Lung (tissue), 11 donors: ENCODE measurements at regions not wholly inside any gene's neighbourhood (a gene's known extent, or its start where the extent isn't known, plus 50 kb on each side); places are given as distances from the start of the nearest gene placed in this dataset.

ENCODE experiments used
- ATAC-seq: fragments of 200-7000 bp; cut with Tn5 transposase; one replicate; pipeline ENCODE4 v1.9.1; 2020; ENCODE audit warnings: moderate number of reproducible peaks; ENCODE audit not compliant: insufficient read depth, low FRiP score
- DNase-seq, 3 donors: peaks; one replicate each; pipeline ENCODE4 v3.0.0-alpha.2; 2013 to 2017
- H3K27ac ChIP-seq, 2 donors: one replicate each; pipeline ENCODE4 v1.5.1; 2013; ENCODE audit warnings: mild to moderate bottlenecking in 2 of 2, moderate library complexity in 2 of 2, control low read depth in 1 of 2, inconsistent platforms in 1 of 2, low read depth in 1 of 2, low read length in 1 of 2
- H3K27me3 ChIP-seq, 3 donors: one replicate each; pipeline ENCODE4 v1.5.1; 2013; ENCODE audit warnings: low read length in 2 of 3; ENCODE audit not compliant: control insufficient read depth in 3 of 3, insufficient read depth in 3 of 3
- H3K36me3 ChIP-seq, 4 donors: one replicate each; pipeline ENCODE4 v1.5.1; 2013; ENCODE audit warnings: low read length in 4 of 4, mild to moderate bottlenecking in 1 of 4, moderate library complexity in 1 of 4; ENCODE audit not compliant: control insufficient read depth in 4 of 4, insufficient read depth in 4 of 4
- H3K4me1 ChIP-seq, 5 donors: one replicate each; pipeline ENCODE4 v1.5.1; 2013; ENCODE audit warnings: low read length in 5 of 5, mild to moderate bottlenecking in 2 of 5, moderate library complexity in 1 of 5; ENCODE audit not compliant: control insufficient read depth in 5 of 5, insufficient read depth in 5 of 5
- H3K4me3 ChIP-seq: one replicate; pipeline ENCODE4 v1.5.1; 2013; ENCODE audit warnings: mild to moderate bottlenecking, control low read depth, moderate library complexity
- H3K9ac ChIP-seq, 2 donors: one replicate each; pipeline ENCODE4 v1.5.1; 2013; ENCODE audit warnings: low read length in 2 of 2, control low read depth in 1 of 2; ENCODE audit not compliant: insufficient read depth in 1 of 2
- H3K9me3 ChIP-seq, 4 donors: one replicate each; pipeline ENCODE4 v1.5.1; 2013; ENCODE audit warnings: low read length in 3 of 4, mild to moderate bottlenecking in 1 of 4, moderate library complexity in 1 of 4; ENCODE audit not compliant: control insufficient read depth in 4 of 4, insufficient read depth in 3 of 4
- WGBS, 2 donors: extraction: QIAGEN DNeasy Blood & Tissue Kit; methylation state at CpG; one replicate each; pipeline ENCODE4 v1.1.7; 2013; 5-methylcytosine and 5-hydroxymethylcytosine counted together
- TF ChIP-seq, protein P1 (sequence below): IDR thresholded peaks from 2 replicates; pipeline ENCODE4 v1.5.1; 2012; ENCODE audit warnings: mild to moderate bottlenecking; ENCODE audit errors: control extremely low read depth, extremely low read depth
- donor health status: control.
- donor health status: control.
- donor health status: Bipolar disorder and iron deficiency.
- donor health status: healthy.
- donor health status: DM: yes; HTN: yes; CAD: no.

DNA sequence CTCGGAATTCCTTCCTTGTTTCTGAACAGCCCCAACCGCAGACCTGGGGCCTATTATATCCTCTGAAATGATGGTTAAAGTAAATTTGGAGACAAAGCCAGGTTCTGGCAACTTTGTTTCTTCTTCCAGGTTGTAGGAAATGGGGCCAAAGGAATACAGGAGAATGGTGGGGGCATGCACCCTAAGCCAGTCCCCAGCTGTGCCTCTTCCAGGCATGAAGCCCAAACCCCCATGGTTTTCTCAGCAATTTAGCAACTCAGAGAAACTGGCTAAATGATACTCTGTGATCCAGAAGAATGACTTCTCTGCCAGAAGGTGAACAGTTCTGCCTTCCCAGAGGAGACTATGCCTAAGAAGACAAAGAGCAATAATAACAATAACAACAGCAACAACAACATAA is 635.0 kb upstream of the FANCL start:
- H3K4me1 ChIP-seq, result no peaks in the 10 kb centered on the region
- TF ChIP-seq, protein P1, sequence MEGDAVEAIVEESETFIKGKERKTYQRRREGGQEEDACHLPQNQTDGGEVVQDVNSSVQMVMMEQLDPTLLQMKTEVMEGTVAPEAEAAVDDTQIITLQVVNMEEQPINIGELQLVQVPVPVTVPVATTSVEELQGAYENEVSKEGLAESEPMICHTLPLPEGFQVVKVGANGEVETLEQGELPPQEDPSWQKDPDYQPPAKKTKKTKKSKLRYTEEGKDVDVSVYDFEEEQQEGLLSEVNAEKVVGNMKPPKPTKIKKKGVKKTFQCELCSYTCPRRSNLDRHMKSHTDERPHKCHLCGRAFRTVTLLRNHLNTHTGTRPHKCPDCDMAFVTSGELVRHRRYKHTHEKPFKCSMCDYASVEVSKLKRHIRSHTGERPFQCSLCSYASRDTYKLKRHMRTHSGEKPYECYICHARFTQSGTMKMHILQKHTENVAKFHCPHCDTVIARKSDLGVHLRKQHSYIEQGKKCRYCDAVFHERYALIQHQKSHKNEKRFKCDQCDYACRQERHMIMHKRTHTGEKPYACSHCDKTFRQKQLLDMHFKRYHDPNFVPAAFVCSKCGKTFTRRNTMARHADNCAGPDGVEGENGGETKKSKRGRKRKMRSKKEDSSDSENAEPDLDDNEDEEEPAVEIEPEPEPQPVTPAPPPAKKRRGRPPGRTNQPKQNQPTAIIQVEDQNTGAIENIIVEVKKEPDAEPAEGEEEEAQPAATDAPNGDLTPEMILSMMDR, result no peak
- H3K27ac ChIP-seq, result no peak overlapping the region
- H3K9ac ChIP-seq, result no peak overlapping the region
- H3K4me3 ChIP-seq, result no peak overlapping the region
- WGBS, 2 donors, result 94 to 98% methylated on average over 2 of the region's 2 CpGs
- H3K27me3 ChIP-seq, result no peaks in the 10 kb centered on the region
- ATAC-seq (no peak), DNase-seq (no peak)
- H3K9me3 ChIP-seq, result no peaks in the 10 kb centered on the region
- no peaks in the 10 kb centered on the region for H3K36me3 ChIP-seq

DNA sequence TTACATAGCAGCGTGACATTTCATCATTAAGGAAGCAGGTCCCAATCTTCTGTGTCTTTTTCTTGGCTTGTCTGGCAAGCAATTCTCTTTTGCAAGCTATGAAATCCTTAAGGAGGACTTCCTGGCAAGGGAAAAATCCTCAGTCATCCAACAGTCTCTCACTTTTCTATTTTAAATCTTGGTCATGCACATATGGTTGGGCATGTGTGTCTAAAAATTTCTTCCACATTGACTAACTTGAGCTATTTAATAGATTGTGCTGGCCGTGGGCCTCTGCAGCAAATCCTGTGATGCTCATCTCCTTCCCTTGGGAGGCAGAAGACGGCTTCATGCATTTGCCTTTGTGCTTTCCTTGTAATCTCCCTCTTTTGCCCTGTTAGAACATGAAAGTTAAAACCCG is 634.3 kb upstream of the FANCL start:
- H3K4me1 ChIP-seq, result no peaks in the 10 kb centered on the region
- H3K9me3 ChIP-seq, result no peaks in the 10 kb centered on the region
- TF ChIP-seq, protein P1, result no peak
- no peak overlapping the region for H3K27ac ChIP-seq
- 76 to 87% methylated on average over 4 of the region's 4 CpGs for WGBS, 2 donors
- H3K27me3 ChIP-seq, result no peaks in the 10 kb centered on the region
- no peak for DNase-seq
- no peak for ATAC-seq
- no peak overlapping the region for H3K4me3 ChIP-seq
- no peaks in the 10 kb centered on the region for H3K36me3 ChIP-seq
- H3K9ac ChIP-seq, result no peak overlapping the region

DNA sequence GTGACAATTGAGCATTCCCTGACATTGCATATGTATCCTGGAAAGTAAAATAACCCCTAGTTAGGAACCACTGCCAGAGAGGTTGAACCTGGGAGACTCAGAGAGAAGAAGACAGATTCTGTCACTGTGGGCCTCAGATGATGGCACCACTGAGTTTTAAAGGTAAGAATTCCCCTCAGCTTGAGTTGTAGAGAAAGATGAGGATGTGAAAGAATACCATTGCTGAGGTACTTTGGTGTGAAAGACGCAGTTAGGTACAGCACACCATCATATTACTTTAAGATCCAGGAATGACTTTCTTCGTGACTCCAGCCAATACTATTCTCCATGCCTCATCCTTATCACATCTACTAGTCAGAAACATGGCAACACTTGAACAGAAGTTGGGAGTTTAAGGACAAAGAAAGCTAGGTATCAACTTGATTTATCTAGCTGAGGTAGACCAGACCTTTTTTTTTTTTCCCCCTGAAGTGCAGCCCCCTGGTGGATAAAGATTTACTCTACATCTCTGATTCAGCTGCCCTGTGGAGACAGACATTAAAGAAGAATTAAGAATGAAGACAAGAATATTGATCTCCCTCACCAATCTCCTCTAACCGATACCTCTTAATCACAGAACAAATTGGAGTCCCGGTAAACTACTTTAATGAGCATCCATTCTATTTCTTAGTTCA is 630.5 kb upstream of the FANCL start:
- Histone ChIP-seq H3K4me1 (no peaks in the 10 kb centered on the region), H3K36me3 (no peaks in the 10 kb centered on the region), H3K27ac (no peak overlapping the region), H3K9ac (no peak overlapping the region), H3K4me3 (no peak overlapping the region), H3K27me3 (no peaks in the 10 kb centered on the region), H3K9me3 (no peaks in the 10 kb centered on the region)
- 89 to 96% methylated on average over 4 of the region's 4 CpGs for WGBS, 2 donors
- no peak for DNase-seq
- no peak for ATAC-seq
- TF ChIP-seq, protein P1, result no peak

DNA sequence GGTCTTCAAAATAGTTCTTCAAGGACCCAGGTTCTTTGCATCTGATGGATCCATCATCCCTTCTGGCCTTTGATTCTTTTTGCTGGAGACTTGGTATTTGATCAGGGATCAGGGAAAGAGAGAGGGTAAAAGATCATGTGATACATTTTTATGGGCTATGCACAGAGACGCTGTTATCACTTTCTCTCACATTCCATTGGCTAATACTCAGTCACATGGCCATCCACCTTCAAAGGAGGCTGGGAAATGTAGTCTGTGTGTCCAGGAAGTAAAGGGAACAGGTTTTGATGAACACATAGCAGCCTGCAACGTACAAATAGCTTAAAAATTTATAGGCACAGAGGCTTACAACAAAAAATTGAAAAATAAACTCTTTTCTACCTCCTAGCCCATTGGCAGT is 629.6 kb upstream of the FANCL start:
- Histone ChIP-seq H3K4me3 (no peak overlapping the region), H3K9ac (no peak overlapping the region), H3K9me3 (no peaks in the 10 kb centered on the region), H3K36me3 (no peaks in the 10 kb centered on the region), H3K27me3 (no peaks in the 10 kb centered on the region), H3K4me1 (no peaks in the 10 kb centered on the region), H3K27ac (no peak overlapping the region)
- 55 to 76% methylated on average over 2 of the region's 2 CpGs for WGBS, 2 donors
- TF ChIP-seq, protein P1, result no peak
- DNase-seq (no peak), ATAC-seq (no peak)
